ENCODE measurements at regions not wholly inside any gene's neighbourhood (a gene's known extent, or its start where the extent isn't known, plus 50 kb on each side); places are given as distances from the start of the nearest gene placed in this dataset.
"Not testable (repeated sequence)": the region's sequence is repeated elsewhere in the genome, so short reads cannot be mapped to it uniquely, and the experiment has no call there.

DNA sequence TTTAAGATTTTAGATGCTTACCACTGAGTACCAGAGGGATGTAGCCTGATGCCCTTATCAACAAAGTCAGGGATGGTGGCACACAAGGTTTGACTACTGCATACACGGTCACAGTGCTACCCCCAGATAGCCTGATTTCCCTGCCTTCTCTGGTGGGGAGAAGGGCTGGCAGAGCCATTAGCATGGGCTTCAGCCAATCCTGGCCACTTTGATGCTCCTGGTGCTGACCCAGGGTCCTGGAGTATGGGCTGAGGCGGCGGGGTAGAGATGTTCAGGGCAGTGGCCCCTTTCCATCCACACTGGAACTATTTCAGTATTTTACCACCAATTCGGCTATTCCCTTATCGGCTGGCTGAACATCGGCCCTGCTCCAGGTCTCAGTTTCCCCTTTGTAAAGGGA, 83.2 kb downstream of the POTEB3 start:
- H3K27ac Mint-ChIP-seq; POLR2A ChIA-PET; DNase-seq; H3K4me3 Mint-ChIP-seq; ATAC-seq; H3K27me3 Mint-ChIP-seq (ENCODE audit: low read depth); H3K9me3 Mint-ChIP-seq (ENCODE audit: insufficient read depth); H3K4me1 Mint-ChIP-seq (ENCODE audit: low read depth); H3K36me3 Mint-ChIP-seq (ENCODE audit: low read depth); CTCF ChIA-PET: not testable (repeated sequence)

DNA sequence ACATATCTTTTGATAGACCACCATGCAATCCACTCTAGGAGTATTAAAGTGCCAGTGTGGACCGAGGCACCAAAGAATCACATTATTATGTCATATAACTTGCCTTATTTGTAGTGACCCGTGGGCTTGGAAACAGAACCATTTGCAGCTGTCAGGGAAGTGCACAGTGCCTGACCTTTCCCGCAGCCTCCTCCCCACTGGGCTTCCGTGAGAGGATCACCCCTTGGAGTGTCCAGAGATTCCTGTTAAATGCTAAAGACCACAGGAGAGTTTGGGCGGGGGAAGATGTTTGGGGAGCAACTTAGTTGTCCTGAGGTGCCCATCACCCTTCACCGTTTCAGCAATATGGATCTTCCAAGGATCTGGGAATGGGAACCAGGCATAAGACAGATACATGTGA, 84.4 kb downstream of the POTEB3 start:
- H3K27ac Mint-ChIP-seq; POLR2A ChIA-PET; H3K4me3 Mint-ChIP-seq; CTCF ChIA-PET; DNase-seq; H3K27me3 Mint-ChIP-seq (ENCODE audit: low read depth); H3K4me1 Mint-ChIP-seq (ENCODE audit: low read depth); H3K9me3 Mint-ChIP-seq (ENCODE audit: insufficient read depth); ATAC-seq; H3K36me3 Mint-ChIP-seq (ENCODE audit: low read depth): not testable (repeated sequence)

GRCh38 chr15:21354597-21354996, 85.7 kb downstream of the POTEB3 start:
- H3K4me3 Mint-ChIP-seq; H3K4me1 Mint-ChIP-seq (ENCODE audit: low read depth); H3K36me3 Mint-ChIP-seq (ENCODE audit: low read depth); H3K9me3 Mint-ChIP-seq (ENCODE audit: insufficient read depth); ATAC-seq; H3K27me3 Mint-ChIP-seq (ENCODE audit: low read depth); H3K27ac Mint-ChIP-seq; DNase-seq; CTCF ChIA-PET; POLR2A ChIA-PET: not testable (repeated sequence)

- H3K27ac Mint-ChIP-seq; CTCF ChIA-PET; H3K4me3 Mint-ChIP-seq; DNase-seq; H3K9me3 Mint-ChIP-seq (ENCODE audit: insufficient read depth); H3K36me3 Mint-ChIP-seq (ENCODE audit: low read depth); H3K27me3 Mint-ChIP-seq (ENCODE audit: low read depth); POLR2A ChIA-PET; H3K4me1 Mint-ChIP-seq (ENCODE audit: low read depth): not testable (repeated sequence)
- peak; percentile 33 for ATAC-seq
Measured at GRCh38 chr15:21352670-21353318, 87.5 kb downstream of the POTEB3 start.

- DNase-seq: not testable (repeated sequence)
Measured at GRCh38 chr15:21344960-21345359, 95.3 kb downstream of the POTEB3 start.

GRCh38 chr15:21344500-21344899, 95.8 kb downstream of the POTEB3 start:
- POLR2A ChIA-PET; H3K4me3 Mint-ChIP-seq; CTCF ChIA-PET; H3K27me3 Mint-ChIP-seq (ENCODE audit: low read depth); H3K9me3 Mint-ChIP-seq (ENCODE audit: insufficient read depth); ATAC-seq; H3K36me3 Mint-ChIP-seq (ENCODE audit: low read depth); H3K27ac Mint-ChIP-seq; H3K4me1 Mint-ChIP-seq (ENCODE audit: low read depth); DNase-seq: not testable (repeated sequence)

More at GRCh38 chr15:21344960-21345359, 95.3 kb downstream of the POTEB3 start:
- H3K36me3 Mint-ChIP-seq (ENCODE audit: low read depth); ATAC-seq; CTCF ChIA-PET; H3K27me3 Mint-ChIP-seq (ENCODE audit: low read depth); H3K27ac Mint-ChIP-seq; H3K4me3 Mint-ChIP-seq; H3K4me1 Mint-ChIP-seq (ENCODE audit: low read depth); H3K9me3 Mint-ChIP-seq (ENCODE audit: insufficient read depth); POLR2A ChIA-PET: not testable (repeated sequence)

GRCh38 chr15:21337028-21337427, 103.3 kb downstream of the POTEB3 start:
- H3K36me3 Mint-ChIP-seq (ENCODE audit: low read depth); DNase-seq; CTCF ChIA-PET; H3K27me3 Mint-ChIP-seq (ENCODE audit: low read depth); H3K4me3 Mint-ChIP-seq; H3K27ac Mint-ChIP-seq; POLR2A ChIA-PET; H3K9me3 Mint-ChIP-seq (ENCODE audit: insufficient read depth); H3K4me1 Mint-ChIP-seq (ENCODE audit: low read depth); ATAC-seq: not testable (repeated sequence)

- H3K27ac Mint-ChIP-seq; CTCF ChIA-PET; DNase-seq; H3K4me1 Mint-ChIP-seq (ENCODE audit: low read depth); H3K9me3 Mint-ChIP-seq (ENCODE audit: insufficient read depth); H3K36me3 Mint-ChIP-seq (ENCODE audit: low read depth); H3K27me3 Mint-ChIP-seq (ENCODE audit: low read depth); POLR2A ChIA-PET: not testable (repeated sequence)
- ATAC-seq: peak; percentile 44
- H3K4me3 Mint-ChIP-seq: peak overlapping the region; percentile 38
Measured at GRCh38 chr15:21324720-21325460, 115.4 kb downstream of the POTEB3 start.

DNA sequence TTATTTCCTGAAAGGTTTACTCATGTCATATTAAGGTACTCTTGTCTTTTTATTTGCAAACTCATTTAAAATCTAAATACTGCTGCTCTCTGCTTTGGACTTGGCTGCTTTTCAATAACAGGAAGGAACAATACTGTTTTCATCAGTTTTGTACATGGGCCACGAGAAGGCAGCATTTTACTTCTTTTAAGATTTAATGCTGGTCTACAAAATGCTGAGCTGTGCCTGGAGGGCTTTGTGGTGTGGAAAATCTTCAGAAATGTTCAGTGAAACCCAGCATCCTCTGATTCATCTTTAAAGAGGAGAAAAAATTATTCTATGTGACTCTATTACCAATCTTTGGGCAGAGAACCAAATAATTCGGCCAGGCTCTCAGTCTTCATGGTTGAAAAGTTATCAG, 155.9 kb downstream of the POTEB3 start:
- H3K36me3 Mint-ChIP-seq (ENCODE audit: low read depth); POLR2A ChIA-PET; H3K4me3 Mint-ChIP-seq; H3K27ac Mint-ChIP-seq; DNase-seq; H3K9me3 Mint-ChIP-seq (ENCODE audit: insufficient read depth); H3K27me3 Mint-ChIP-seq (ENCODE audit: low read depth); H3K4me1 Mint-ChIP-seq (ENCODE audit: low read depth): not testable (repeated sequence)
- CTCF ChIA-PET: interaction anchor here (0.6 to 2.3 kb wide), 4 partner anchors 11 to 1106 kb away, joined by 3 to 15 read pairs (median 3); no protein-coding TSS in a partner anchor
- ATAC-seq: peak; percentile 76

- peak; percentile 88 for ATAC-seq
- H3K9me3 Mint-ChIP-seq (ENCODE audit: insufficient read depth); H3K36me3 Mint-ChIP-seq (ENCODE audit: low read depth); POLR2A ChIA-PET; H3K27me3 Mint-ChIP-seq (ENCODE audit: low read depth); DNase-seq; H3K4me3 Mint-ChIP-seq; H3K4me1 Mint-ChIP-seq (ENCODE audit: low read depth); H3K27ac Mint-ChIP-seq: not testable (repeated sequence)
- CTCF ChIA-PET: interaction anchor here (2.3 kb wide), 1 partner anchor 10 kb away, joined by 15 read pairs; no protein-coding TSS in a partner anchor
Measured at GRCh38 chr15:21283210-21283609, 157.1 kb downstream of the POTEB3 start.

DNA sequence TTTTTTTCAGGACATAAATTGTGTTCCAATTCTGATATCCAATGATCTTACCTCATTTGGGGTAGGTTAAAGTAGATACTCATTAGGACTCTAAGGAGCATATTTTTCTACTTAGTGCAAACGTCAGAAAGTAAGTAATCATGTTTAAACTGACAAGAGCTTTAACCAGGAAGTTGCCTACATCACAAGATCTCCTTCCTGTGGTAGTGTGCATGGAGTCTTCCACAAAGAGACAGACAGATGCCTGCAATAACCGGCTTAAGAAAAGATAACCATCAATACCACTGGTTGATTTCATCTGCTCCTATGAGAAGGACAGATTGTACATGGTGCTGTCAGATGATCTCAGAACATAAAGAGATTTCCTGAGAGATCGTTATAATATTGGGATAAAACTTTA, 160.0 kb downstream of the POTEB3 start:
- ATAC-seq; CTCF ChIA-PET; H3K27me3 Mint-ChIP-seq (ENCODE audit: low read depth); H3K4me1 Mint-ChIP-seq (ENCODE audit: low read depth); H3K9me3 Mint-ChIP-seq (ENCODE audit: insufficient read depth); POLR2A ChIA-PET; H3K4me3 Mint-ChIP-seq; H3K36me3 Mint-ChIP-seq (ENCODE audit: low read depth); DNase-seq; H3K27ac Mint-ChIP-seq: not testable (repeated sequence)

DNA sequence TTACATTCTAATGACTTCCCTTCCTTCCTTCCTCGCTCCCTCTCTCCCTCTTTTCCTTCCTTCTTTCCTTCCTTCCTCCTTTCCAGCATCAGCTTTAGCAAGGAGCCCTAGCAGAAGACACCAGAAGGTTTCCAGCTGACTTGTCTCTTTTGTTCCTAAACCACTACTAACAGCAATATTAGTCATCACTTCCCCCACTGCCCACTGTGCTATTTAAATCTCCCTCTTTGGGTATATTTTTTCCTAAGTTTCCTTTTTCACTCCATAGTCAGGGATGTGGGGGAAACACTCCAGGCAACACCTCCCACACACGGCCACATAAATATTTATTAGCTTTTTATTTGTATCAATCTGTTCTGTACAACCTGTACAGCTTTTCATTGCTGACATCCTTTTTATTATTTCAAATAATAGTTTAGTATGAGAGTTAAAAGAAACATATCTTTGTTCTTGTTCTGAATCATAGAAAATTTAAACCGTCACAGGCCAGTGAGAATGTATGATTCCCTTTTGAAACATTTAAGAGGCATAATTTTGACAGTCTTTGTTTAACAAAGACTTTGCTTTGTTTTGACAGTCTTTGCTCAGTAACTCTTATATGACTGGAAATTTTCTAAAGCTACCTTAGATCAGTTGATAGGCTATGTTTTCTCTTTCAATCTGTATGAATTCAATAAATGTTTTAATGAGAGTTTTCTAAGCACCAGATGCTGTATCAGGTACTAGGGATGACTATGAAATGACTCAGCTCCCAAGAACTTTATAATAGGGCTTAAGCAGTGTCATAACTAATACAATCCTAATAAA, 167.9 kb downstream of the POTEB3 start:
- H3K36me3 Mint-ChIP-seq (ENCODE audit: low read depth); ATAC-seq; H3K4me3 Mint-ChIP-seq; H3K4me1 Mint-ChIP-seq (ENCODE audit: low read depth); H3K27ac Mint-ChIP-seq; H3K9me3 Mint-ChIP-seq (ENCODE audit: insufficient read depth); POLR2A ChIA-PET; DNase-seq: not testable (repeated sequence)
- peaks cover 16% of the 10 kb centered on the region for H3K27me3 Mint-ChIP-seq (ENCODE audit: low read depth)
- CTCF ChIA-PET: interaction anchor here (0.7 to 4.2 kb wide), 3 partner anchors 9 to 1764 kb away, joined by 3 to 15 read pairs (median 4); no protein-coding TSS in a partner anchor
